ENCODE measurements at regions not wholly inside any gene's neighbourhood (a gene's known extent, or its start where the extent isn't known, plus 50 kb on each side); places are given as distances from the start of the nearest gene placed in this dataset.
A peak's percentile ranks its signal among the peaks of the same experiment; 100 is the strongest.

DNA sequence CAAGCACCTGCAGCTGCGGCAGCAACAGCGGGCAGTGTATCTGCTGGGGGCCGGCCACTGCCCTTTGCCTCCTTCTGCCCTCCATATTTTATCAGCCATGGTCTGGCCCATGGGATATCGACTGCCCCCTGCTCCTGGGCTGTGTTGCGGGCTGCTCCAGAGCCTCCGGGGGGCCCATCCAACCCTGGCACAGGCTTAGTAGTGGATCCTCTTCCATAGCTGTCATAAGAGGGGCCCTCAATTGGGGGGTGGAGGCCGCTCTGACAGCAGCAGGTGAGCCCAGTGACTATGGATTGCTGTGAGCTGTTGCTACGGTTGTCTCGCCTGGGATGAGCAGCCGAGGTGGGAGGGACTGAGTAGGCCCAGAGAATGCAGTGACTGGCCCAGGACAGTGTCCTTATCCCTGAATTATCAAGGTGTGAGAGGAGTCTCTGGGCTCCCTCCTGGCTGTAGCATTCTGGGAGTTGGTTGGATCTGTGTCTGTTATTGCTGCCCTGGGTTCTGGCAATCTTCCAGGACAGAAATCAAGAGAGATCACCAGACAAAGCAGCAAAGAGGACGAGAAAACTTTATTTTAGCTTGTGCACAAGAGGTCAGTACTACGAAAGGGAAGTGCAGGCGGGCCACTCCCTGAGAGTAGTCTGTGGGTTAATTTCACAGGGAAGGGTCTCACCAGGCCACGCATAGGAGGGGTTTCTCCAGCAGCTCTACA is 145.1 kb downstream of the ASB1 start:
- Histone ChIP-seq H2AFZ (ENCODE audit: insufficient read depth, low read depth, low read length, poor library complexity, severe bottlenecking) (no peak overlapping the region), H3K4me2 (replicated peaks; ENCODE audit: low read depth, low read length, poor library complexity, severe bottlenecking) (no peak overlapping the region), H3K27ac (ENCODE audit: low read length in 2 of 2) (no peak overlapping the region), H4K20me1 (ENCODE audit: control insufficient read depth, insufficient read depth, low read length, poor library complexity, severe bottlenecking) (no peaks in the 10 kb centered on the region), H3K4me3 (ENCODE audit: control extremely low read depth in 1 of 5, extremely low read depth in 1 of 5, insufficient read depth in 1 of 5, low read depth in 2 of 5, low read length in 4 of 5) (no peak overlapping the region), H3K9ac (ENCODE audit: low read length) (no peak overlapping the region), H3K4me1 (ENCODE audit: control insufficient read depth in 2 of 2, insufficient read depth in 2 of 2, low read length in 2 of 2) (no peaks in the 10 kb centered on the region), H3K79me2 (ENCODE audit: control insufficient read depth, insufficient read depth, low read length) (no peaks in the 10 kb centered on the region), H3K36me3 (replicated peaks in 1 of 2; ENCODE audit: control extremely low read depth in 1 of 2, control insufficient read depth in 1 of 2, extremely low read depth in 1 of 2, insufficient read depth in 2 of 2, low read length in 1 of 2) (no peaks in the 10 kb centered on the region), H3K9me3 (ENCODE audit: control extremely low read depth in 1 of 3, control insufficient read depth in 2 of 3, insufficient read depth in 1 of 3, low read length in 2 of 3) (peaks cover 0 to 10% (median 0%) of the 10 kb centered on the region in 3 donors), H3K27me3 (replicated peaks in 1 of 4; ENCODE audit: control extremely low read depth in 1 of 4, control insufficient read depth in 3 of 4, insufficient read depth in 4 of 4, low read length in 3 of 4) (peaks cover 0 to 3% (median 0%) of the 10 kb centered on the region in 4 experiments)
- WGBS (ENCODE audit: insufficient coverage): 87% methylated on average over 12 of the region's 14 CpGs
- POLR2A ChIA-PET: no interaction called here
- ATAC-seq (ENCODE audit: low read depth): no peak
- Mint-ChIP-seq H3K4me1 (no peaks in the 10 kb centered on the region), H3K4me3 (no peak overlapping the region), H3K27me3 (no peaks in the 10 kb centered on the region), H3K9me3 (ENCODE audit: insufficient read depth) (no peaks in the 10 kb centered on the region), H3K27ac (no peak overlapping the region)
- TF ChIP-seq EZH2 (IDR thresholded peaks at IDR 0.05; ENCODE audit: borderline replicate concordance, insufficient read depth, low read depth, low read length, poor library complexity, severe bottlenecking): no peak
- TF ChIP-seq, protein P1, sequence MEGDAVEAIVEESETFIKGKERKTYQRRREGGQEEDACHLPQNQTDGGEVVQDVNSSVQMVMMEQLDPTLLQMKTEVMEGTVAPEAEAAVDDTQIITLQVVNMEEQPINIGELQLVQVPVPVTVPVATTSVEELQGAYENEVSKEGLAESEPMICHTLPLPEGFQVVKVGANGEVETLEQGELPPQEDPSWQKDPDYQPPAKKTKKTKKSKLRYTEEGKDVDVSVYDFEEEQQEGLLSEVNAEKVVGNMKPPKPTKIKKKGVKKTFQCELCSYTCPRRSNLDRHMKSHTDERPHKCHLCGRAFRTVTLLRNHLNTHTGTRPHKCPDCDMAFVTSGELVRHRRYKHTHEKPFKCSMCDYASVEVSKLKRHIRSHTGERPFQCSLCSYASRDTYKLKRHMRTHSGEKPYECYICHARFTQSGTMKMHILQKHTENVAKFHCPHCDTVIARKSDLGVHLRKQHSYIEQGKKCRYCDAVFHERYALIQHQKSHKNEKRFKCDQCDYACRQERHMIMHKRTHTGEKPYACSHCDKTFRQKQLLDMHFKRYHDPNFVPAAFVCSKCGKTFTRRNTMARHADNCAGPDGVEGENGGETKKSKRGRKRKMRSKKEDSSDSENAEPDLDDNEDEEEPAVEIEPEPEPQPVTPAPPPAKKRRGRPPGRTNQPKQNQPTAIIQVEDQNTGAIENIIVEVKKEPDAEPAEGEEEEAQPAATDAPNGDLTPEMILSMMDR (IDR thresholded peaks at IDR 0.05): no peak
- intact Hi-C loops (cut with micrococcal nuclease): no loop called here
- no peak for DNase-seq
- CTCF ChIA-PET: no interaction called here

DNA sequence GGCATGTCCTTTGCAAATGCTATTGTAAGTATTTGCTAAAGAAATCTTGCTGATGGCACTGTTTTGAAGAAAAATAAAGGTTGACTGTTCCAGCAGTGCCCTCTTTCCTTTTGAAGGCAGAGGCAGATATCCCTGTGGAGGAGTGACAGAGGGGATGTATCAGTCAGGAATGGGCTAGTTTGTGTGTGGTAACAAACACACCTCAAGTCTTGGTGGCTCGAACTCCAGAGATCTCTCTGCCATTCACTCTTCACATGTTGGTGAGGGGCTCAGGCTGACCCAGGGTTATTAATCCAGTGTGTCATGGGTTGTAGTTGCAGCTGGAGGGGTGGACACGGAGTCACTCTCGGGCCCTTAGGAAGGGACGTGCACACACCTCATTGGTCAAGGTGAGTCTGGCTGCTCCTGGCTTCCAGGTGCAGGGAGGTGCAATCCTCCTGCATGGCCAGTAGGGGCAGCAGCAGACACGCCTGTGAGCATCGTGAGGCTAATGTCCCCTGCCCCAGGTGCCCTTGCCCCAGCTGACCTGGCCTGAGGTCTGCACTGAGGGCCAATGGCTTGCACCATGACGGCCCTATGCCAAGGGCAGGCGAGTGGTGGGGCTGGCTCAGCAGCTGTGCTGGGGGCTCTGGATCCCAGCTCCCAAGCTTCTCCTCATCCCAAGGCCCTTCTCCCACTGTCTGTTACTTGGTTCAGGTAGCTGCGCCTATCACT is 146.5 kb downstream of the ASB1 start:
- H3K4me1 Mint-ChIP-seq: no peaks in the 10 kb centered on the region
- Histone ChIP-seq H3K4me1 (ENCODE audit: control insufficient read depth in 2 of 2, insufficient read depth in 2 of 2, low read length in 2 of 2) (no peaks in the 10 kb centered on the region), H3K27ac (ENCODE audit: low read length in 2 of 2) (no peak overlapping the region), H3K9ac (ENCODE audit: low read length) (no peak overlapping the region), H4K20me1 (ENCODE audit: control insufficient read depth, insufficient read depth, low read length, poor library complexity, severe bottlenecking) (no peaks in the 10 kb centered on the region), H3K79me2 (ENCODE audit: control insufficient read depth, insufficient read depth, low read length) (no peaks in the 10 kb centered on the region), H3K27me3 (replicated peaks in 1 of 4; ENCODE audit: control extremely low read depth in 1 of 4, control insufficient read depth in 3 of 4, insufficient read depth in 4 of 4, low read length in 3 of 4) (peaks cover 0 to 5% (median 0%) of the 10 kb centered on the region in 4 experiments), H3K4me2 (replicated peaks; ENCODE audit: low read depth, low read length, poor library complexity, severe bottlenecking) (no peak overlapping the region), H3K4me3 (ENCODE audit: control extremely low read depth in 1 of 5, extremely low read depth in 1 of 5, insufficient read depth in 1 of 5, low read depth in 2 of 5, low read length in 4 of 5) (no peak overlapping the region), H2AFZ (ENCODE audit: insufficient read depth, low read depth, low read length, poor library complexity, severe bottlenecking) (no peak overlapping the region), H3K9me3 (ENCODE audit: control extremely low read depth in 1 of 3, control insufficient read depth in 2 of 3, insufficient read depth in 1 of 3, low read length in 2 of 3) (peaks cover 0 to 11% (median 0%) of the 10 kb centered on the region in 3 donors), H3K36me3 (replicated peaks in 1 of 2; ENCODE audit: control extremely low read depth in 1 of 2, control insufficient read depth in 1 of 2, extremely low read depth in 1 of 2, insufficient read depth in 2 of 2, low read length in 1 of 2) (no peaks in the 10 kb centered on the region)
- no peak overlapping the region for H3K4me3 Mint-ChIP-seq
- no peaks in the 10 kb centered on the region for H3K9me3 Mint-ChIP-seq (ENCODE audit: insufficient read depth)
- ATAC-seq (ENCODE audit: low read depth): no peak
- peak; percentile 16 for DNase-seq
- WGBS (ENCODE audit: insufficient coverage): 56% methylated on average over 8 of the region's 9 CpGs
- no peak for TF ChIP-seq EZH2 (IDR thresholded peaks at IDR 0.05; ENCODE audit: borderline replicate concordance, insufficient read depth, low read depth, low read length, poor library complexity, severe bottlenecking)
- TF ChIP-seq, protein P1 (IDR thresholded peaks at IDR 0.05): peak; percentile 57
- ChIA-PET POLR2A (no interaction called here), CTCF (interaction anchor here (0.9 kb wide), 1 partner anchor 13 kb away, joined by 3 read pairs; no protein-coding TSS in a partner anchor)
- H3K27me3 Mint-ChIP-seq: no peaks in the 10 kb centered on the region
- H3K27ac Mint-ChIP-seq: no peak overlapping the region
- intact Hi-C loops (cut with micrococcal nuclease): no loop called here

Data from B cell (primary cell).